Smooth muscle cell (in vitro differentiated cells): ENCODE measurements at regions not wholly inside any gene's neighbourhood (a gene's known extent, or its start where the extent isn't known, plus 50 kb on each side); places are given as distances from the start of the nearest gene placed in this dataset.

Experiments
- DNase-seq: peaks from one replicate; lab custom pipeline; 2025; ENCODE audit not compliant: unreplicated experiment; lab: John Stamatoyannopoulos, UW
- H2AFZ ChIP-seq: fragments of 200-600 bp; sonication (generic); 2 replicates; pipeline ENCODE4 v1.6.0; 2016; ENCODE audit warnings: antibody characterized with exemption, low read depth, mild to moderate bottlenecking
- H3F3A ChIP-seq: fragments of 200-600 bp; sonication (generic); 2 replicates; pipeline ENCODE4 v1.6.0; 2017; ENCODE audit warnings: antibody characterized with exemption, low read depth
- H3K27ac ChIP-seq: fragments of 200-600 bp; sonication (generic); 2 replicates; pipeline ENCODE4 v1.5.1; 2016; ENCODE audit warnings: low read depth, mild to moderate bottlenecking
- H3K27me3 ChIP-seq: fragments of 200-600 bp; sonication (generic); 2 replicates; pipeline ENCODE4 v1.6.1; 2016; ENCODE audit warnings: low read depth, mild to moderate bottlenecking
- H3K36me3 ChIP-seq: fragments of 200-600 bp; sonication (generic); 2 replicates; pipeline ENCODE4 v1.5.1; 2016; ENCODE audit warnings: low read depth
- H3K4me1 ChIP-seq: fragments of 200-600 bp; sonication (generic); 2 replicates; pipeline ENCODE4 v1.5.1; 2016; ENCODE audit warnings: low read depth
- H3K4me2 ChIP-seq: fragments of 200-600 bp; sonication (generic); 2 replicates; pipeline ENCODE4 v1.6.0; 2016; ENCODE audit warnings: mild to moderate bottlenecking
- H3K4me3 ChIP-seq: fragments of 200-600 bp; sonication (generic); 2 replicates; pipeline ENCODE4 v1.5.1; 2016; ENCODE audit warnings: mild to moderate bottlenecking
- H3K79me2 ChIP-seq: fragments of 200-600 bp; sonication (generic); 2 replicates; pipeline ENCODE4 v1.6.0; 2016; ENCODE audit warnings: low read depth, mild to moderate bottlenecking
- H3K9ac ChIP-seq: fragments of 200-600 bp; sonication (generic); 2 replicates; pipeline ENCODE4 v1.6.0; 2016; ENCODE audit warnings: low read depth
- H3K9me3 ChIP-seq: fragments of 200-600 bp; sonication (generic); replicated peaks from 2 replicates; pipeline ENCODE4 v1.5.1; 2016; ENCODE audit warnings: low read depth
- H4K20me1 ChIP-seq: fragments of 200-600 bp; sonication (generic); 2 replicates; pipeline ENCODE4 v1.6.0; 2016; ENCODE audit warnings: low read depth
- CTCF ChIP-seq: fragments of 200-600 bp; sonication (generic); IDR thresholded peaks from 2 replicates; pipeline ENCODE4 v1.5.1; 2017; ENCODE audit warnings: borderline replicate concordance, mild to moderate bottlenecking, antibody characterized with exemption; ENCODE audit not compliant: insufficient read depth, poor library complexity, severe bottlenecking
- WGBS: methylation state at CpG from one replicate; pipeline ENCODE4 v1.1.7; 2016; ENCODE audit warnings: low lambda C conversion rate; 5-methylcytosine and 5-hydroxymethylcytosine counted together

DNA sequence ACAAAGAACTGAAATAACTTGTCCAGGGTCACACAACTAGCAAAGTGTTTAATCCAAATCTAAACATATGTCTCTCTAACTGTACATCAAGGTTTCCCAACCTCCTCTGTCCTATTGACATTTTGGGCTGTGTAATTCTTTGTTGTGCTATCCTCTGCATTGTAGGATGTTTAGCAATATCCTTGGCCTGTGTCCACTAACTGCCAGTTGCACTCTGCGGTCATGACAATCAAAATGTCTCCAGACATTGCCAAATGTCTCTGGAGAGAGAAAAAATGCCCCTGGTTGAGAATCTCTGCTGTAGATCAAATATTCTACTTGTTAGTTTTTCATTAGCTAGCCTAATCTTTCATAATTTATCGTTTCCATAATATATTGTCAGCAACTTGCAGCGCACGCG is 353.4 kb upstream of the NEGR1 start:
- Histone ChIP-seq H3K4me2 (no peak overlapping the region), H3K36me3 (no peaks in the 10 kb centered on the region), H3K27me3 (no peaks in the 10 kb centered on the region), H3K4me3 (no peak overlapping the region), H3K27ac (no peak overlapping the region), H4K20me1 (no peaks in the 10 kb centered on the region), H3F3A (no peaks in the 10 kb centered on the region), H3K4me1 (peaks cover 5% of the 10 kb centered on the region), H3K9ac (no peak overlapping the region), H2AFZ (no peak overlapping the region), H3K9me3 (no peaks in the 10 kb centered on the region), H3K79me2 (no peaks in the 10 kb centered on the region)
- 79% methylated on average over 5 of the region's 5 CpGs for WGBS
- no peak for DNase-seq
- TF ChIP-seq CTCF = no peak

- Histone ChIP-seq H3F3A (no peaks in the 10 kb centered on the region), H3K4me1 (peaks cover 5% of the 10 kb centered on the region), H3K27me3 (no peaks in the 10 kb centered on the region), H3K36me3 (no peaks in the 10 kb centered on the region), H4K20me1 (no peaks in the 10 kb centered on the region), H3K27ac (no peak overlapping the region), H3K9ac (no peak overlapping the region), H3K79me2 (no peaks in the 10 kb centered on the region), H3K4me2 (no peak overlapping the region), H2AFZ (no peak overlapping the region), H3K9me3 (no peaks in the 10 kb centered on the region), H3K4me3 (no peak overlapping the region)
- 92% methylated on average over 3 of the region's 3 CpGs for WGBS
- TF ChIP-seq CTCF = no peak
- no peak for DNase-seq
These were observed 352.6 kb upstream of the NEGR1 start for GRCh38 chr1:72634946-72635345.

GRCh38 chr1:72631449-72631848 is 349.1 kb upstream of the NEGR1 start:
- Histone ChIP-seq H3K36me3 (no peaks in the 10 kb centered on the region), H3K9me3 (no peaks in the 10 kb centered on the region), H3F3A (no peaks in the 10 kb centered on the region), H3K79me2 (no peaks in the 10 kb centered on the region), H3K27me3 (no peaks in the 10 kb centered on the region), H3K4me2 (no peak overlapping the region), H3K27ac (no peak overlapping the region), H4K20me1 (no peaks in the 10 kb centered on the region), H3K4me1 (no peaks in the 10 kb centered on the region), H2AFZ (no peak overlapping the region), H3K4me3 (no peak overlapping the region), H3K9ac (no peak overlapping the region)
- DNase-seq = no peak
- 63% methylated on average over 2 of the region's 2 CpGs for WGBS
- TF ChIP-seq CTCF = no peak

DNA sequence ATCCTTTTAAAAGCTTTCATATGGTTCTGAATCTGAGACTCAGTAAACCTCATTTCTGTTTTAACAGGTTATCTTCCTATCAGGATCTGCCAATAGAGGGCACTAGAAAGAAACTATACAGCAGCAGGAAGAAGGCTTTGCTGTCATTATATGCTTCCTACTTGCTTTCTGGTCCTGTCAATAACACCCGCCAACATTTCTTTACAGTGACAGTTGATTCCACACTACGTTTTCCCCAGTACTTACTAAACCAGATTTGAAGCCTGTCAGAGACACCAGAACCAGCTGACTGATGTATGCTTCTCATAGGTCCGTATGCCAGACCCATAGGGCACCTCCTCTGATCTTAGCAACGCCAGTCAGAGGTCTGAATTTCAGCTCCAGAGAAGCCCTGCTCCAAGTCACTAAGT is 341.0 kb upstream of the NEGR1 start:
- DNase-seq = no peak

More for the DNA sequence above, 341.0 kb upstream of the NEGR1 start:
- Histone ChIP-seq H3K36me3 (no peaks in the 10 kb centered on the region), H2AFZ (peak overlapping the region; percentile 86), H4K20me1 (no peaks in the 10 kb centered on the region), H3K4me3 (peak overlapping the region; percentile 29), H3K4me1 (no peaks in the 10 kb centered on the region), H3K27ac (no peak overlapping the region), H3K79me2 (no peaks in the 10 kb centered on the region), H3K9ac (no peak overlapping the region), H3K4me2 (peak overlapping the region; percentile 81), H3K27me3 (no peaks in the 10 kb centered on the region), H3K9me3 (no peaks in the 10 kb centered on the region), H3F3A (no peaks in the 10 kb centered on the region)
- WGBS = 32% methylated on average over 4 of the region's 4 CpGs
- TF ChIP-seq CTCF = peak; percentile 64
